Fibroblast of upper back skin (primary cell): ENCODE measurements at regions not wholly inside any gene's neighbourhood (a gene's known extent, or its start where the extent isn't known, plus 50 kb on each side); places are given as distances from the start of the nearest gene placed in this dataset.
A peak's percentile ranks its signal among the peaks of the same experiment; 100 is the strongest.

ENCODE experiments used
- DNase-seq: peaks from one replicate; pipeline ENCODE4 v3.0.0-alpha.2; 2013

DNA sequence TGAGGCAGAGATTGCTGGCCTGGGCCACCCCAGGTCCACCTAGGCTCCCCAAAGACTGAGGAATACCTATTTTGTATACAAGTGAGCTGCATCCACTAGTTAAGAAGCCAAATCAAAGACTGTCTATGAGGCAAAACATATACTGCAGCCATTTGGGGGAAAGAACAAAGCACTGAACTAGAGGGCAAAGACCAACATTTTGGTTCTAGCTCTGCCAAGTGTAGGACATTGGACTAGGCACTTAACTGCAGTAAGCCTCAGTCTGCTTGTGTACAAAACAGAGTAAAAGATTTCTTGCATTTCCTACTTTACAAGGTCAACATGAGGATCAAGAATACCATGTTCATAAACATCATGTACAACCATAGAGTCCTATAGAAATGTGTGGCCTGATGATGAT lies 94.8 kb upstream of the CYP1B1 start:
- DNase-seq: no peak

DNA sequence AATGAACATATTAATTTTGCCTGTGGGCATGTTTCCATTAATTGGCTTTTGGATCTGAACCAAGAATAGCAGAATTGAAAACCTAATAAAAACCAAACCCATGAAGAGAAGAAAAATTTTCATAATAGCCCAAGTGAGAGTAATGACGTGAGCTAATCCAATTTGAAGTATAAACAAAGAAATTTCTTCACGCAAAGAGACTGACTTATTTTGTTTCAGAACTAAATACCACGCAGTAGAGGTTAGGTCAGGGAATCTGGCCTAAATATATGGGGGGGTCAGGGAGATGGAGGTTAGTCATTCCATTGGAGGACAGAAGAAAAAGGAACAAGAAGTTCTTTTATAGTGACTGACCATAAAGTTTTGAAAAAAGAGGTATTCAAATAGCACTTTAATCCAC lies 94.1 kb upstream of the CYP1B1 start:
- no peak for DNase-seq

DNA sequence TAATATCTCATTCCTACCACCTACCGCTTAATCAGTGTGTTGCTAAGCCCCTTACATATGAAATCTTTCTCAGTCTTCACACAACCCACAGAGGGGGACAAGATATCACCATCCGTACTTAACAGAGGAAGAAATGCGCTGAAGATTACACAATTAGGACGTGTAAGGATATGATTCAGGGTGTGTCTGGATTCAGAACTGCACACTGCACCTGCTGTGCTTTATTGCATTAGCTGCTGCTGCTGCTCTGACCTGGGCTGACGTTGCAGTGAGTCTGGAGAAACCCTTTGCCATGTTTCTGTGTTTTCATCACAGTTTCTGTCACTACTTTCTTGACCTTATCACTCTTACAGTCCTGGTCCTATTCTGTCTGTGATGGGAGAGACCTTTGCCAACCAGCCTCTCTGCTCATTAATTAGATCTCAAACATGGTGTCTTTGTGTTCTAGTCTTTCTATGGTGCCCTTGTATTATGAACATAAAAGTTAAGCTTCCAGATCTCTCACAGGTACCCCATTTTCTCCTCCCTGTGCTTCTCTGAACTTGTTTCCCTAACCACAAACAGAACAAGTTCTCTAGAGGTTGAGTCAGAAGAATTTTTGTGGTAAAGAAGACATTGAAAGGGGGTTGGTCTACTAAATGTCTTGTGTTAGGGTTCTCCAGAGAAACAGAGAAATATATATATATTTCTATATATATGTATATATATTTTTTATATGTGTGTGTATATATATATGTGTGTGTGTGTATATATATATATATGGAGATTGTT lies 92.9 kb upstream of the CYP1B1 start:
- peak; percentile 78 for DNase-seq

DNA sequence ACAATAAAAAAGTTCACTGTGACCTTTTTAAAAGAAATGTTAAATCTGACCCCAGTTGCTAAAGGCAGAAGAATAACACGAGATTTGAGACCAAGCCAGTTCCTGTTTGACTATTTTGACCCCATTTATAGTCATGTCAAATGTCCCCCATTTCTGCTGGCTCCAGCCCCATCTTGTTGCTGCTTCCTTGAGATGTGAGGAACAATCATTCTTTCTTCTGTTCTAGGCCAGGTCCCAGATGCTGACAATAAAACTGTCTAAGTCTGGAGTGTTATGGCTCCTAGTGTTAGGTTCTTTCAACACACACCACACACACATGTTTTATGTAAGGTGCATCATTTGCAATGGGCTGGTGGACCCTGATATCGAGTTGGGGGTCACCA lies 92.0 kb upstream of the CYP1B1 start:
- DNase-seq: no peak

DNA sequence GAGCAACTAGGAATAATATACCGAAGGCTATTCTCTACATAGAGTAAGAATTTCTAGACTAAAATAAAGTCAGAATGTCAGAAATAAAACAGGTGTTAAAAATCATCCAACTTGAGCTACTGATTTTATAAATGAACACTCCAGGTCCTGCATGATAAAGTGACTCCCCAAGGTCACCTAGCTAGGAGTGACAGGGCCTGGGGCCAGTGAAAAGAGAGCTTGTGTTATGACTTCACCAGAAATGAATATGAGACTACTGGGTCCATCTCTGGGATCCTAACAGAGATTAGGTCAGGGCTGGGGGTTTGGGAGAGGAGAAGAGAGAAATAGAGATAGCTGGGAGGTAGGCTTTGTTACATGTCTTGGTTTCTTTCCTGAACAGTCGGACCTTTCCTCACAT lies 89.7 kb upstream of the CYP1B1 start:
- DNase-seq: no peak

DNA sequence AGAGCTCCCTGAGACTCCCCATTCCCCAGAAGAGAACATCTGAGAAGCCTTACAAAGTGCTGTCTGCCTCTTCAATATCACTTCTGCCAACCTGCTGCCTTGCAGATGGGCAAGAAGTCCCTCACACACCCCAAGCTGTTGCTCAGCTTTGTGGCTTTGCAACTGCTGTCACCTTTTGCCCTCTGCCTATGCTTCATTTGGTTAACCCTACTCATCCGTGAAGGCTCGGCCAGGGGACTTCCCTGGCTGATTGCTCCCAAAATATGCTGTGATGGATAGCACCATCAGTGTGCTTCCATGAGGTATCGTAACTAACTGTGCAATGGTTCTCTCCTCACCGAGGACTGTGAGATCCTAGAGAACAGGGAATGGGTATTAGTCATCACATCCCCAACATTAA lies 88.9 kb upstream of the CYP1B1 start:
- no peak for DNase-seq

DNA sequence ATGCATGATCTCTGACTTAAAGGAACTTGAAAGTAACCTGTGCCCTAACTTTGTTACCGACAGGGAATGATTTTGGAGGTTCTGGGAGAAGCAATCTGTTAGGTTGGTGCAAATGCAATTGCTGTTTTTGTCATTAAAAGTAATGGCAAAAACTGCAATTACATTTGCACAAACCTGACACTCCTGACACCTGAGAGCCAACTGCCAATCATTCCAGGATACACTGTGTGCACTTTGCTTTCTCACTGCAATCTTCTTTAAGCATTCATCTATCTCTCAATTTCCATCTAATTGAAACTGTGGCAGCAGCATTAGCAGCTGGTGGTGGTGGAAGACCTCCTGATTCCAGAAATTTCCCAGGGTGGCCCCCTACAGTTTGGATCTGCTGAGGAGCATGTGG lies 87.6 kb upstream of the CYP1B1 start:
- DNase-seq: no peak

DNA sequence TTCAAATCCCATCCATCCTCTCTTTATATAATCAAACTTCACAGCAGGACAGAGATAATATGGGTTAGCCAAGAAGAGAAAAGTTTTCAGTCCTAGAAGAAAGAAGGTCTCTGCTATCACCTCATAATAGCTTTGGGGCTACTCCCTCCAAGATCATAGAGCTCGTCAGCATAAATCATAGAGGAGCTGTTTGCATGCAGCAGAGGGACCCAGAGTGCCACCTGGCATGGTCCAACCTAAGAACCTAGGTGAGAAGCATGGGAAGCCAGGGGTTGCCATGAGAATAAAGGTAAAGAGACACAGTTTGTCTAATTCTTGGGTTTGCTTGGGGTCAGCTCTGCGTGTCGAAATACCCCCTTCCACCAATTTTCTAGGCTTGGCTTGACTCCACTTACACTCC lies 87.1 kb upstream of the CYP1B1 start:
- DNase-seq: no peak

DNA sequence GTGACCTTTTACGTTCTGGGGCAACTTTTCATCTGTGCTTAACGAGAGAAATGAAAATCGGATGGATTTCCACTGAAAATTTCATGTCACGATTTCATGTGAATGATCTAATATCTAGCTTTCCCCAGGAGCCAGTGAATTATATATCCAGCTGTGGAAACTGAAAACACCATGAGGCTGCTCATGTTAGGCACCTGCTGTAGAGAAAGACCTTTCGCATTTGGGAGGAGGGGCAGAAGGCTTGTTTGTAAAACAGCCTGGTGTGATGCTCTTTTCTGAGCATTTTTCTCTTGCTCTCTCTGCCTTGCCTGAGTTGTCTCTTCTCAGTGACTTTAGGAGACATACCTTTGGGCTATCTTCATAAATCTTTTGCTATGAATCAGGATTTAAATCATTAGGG lies 84.6 kb upstream of the CYP1B1 start:
- no peak for DNase-seq

DNA sequence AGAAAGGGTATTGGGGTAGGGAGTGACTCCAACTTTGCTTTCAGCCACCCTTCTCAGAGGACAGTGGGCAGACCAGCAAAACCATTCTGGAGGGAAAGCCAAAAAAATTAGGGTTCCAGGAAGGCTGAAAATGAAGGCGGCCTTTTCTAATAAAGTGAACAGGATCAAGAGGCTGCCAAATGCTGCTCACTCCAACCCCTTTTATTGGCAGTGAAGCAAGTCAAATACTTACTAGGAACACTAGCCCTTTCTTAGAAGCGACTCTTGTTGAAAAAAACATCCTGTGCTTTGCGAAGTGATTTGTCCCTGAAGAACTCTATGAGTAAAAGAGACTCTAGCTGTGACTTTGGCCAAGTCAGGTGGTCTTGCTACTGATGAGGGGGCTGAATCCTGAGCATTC lies 83.6 kb upstream of the CYP1B1 start:
- no peak for DNase-seq

DNA sequence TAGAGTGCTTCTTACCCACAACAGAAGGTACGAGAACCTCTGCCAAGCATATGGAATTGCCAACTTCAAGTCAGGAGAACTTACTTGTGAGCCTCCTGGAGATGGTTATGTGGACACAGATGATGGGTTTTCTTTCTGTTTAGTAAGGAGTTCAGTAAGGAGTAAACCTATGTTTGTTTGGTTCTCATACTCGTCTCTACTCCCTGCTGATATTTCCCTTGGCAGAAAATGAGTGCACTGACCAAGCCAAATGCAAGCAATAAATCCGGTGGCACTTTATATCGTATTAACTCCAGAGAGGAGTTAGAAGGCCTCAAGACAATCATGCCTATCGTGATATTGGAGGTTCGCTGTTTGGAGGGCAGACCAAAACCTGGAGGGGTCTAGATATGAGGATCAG lies 83.2 kb upstream of the CYP1B1 start:
- DNase-seq: no peak

DNA sequence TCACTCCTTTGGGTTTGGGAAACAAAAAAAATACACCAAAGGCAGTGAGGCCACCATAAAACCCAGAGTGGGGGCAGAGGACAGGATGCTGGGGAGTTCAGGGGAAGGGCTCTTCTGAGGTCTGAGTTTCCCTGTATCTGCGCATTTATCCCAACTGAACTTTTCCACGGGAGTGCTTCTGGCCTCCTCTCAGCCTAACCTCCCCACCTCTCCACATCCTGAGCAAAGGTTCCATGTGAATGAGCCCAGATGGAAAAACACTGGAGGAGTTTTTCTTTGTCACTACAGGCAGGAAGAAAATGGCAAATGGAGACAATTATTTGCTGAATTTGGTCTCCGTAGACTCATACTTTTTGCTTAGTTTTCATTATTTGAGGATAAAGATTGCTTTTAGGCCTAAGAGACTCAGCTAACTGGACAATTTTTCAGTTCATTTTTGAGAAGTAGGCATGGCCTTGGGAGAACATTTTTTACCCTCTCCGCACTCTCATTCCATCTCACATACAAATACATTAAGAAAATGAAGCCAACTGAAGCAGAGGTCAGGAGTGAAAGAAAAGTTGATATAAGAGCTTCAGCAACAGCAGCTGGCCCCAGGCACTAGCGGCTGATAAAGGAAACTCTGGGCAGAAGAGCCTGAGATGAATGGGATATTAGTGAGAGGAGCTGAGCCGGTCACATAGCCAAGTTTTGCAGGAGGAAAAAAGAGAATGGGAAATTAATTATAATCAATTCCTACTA lies 82.6 kb upstream of the CYP1B1 start:
- no peak for DNase-seq

DNA sequence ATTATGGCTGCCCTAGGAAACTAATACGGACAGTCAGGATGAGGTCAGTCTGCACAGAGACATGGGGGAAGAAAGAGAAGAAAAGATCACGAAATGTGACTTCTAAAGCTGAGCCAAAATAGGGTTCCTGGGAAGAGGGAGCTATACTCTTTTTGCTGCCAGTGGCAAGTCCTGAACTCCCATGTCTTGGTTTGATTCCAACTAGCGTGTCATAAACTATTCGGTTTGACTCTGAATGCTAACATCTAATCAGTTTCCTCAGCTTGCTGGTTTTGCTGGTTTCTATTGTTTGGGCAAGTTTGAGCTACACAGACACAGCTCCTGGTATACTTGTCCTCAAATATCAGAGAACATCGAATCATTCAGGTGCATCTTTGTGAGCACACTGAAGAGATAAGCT lies 80.5 kb upstream of the CYP1B1 start:
- DNase-seq: no peak

DNA sequence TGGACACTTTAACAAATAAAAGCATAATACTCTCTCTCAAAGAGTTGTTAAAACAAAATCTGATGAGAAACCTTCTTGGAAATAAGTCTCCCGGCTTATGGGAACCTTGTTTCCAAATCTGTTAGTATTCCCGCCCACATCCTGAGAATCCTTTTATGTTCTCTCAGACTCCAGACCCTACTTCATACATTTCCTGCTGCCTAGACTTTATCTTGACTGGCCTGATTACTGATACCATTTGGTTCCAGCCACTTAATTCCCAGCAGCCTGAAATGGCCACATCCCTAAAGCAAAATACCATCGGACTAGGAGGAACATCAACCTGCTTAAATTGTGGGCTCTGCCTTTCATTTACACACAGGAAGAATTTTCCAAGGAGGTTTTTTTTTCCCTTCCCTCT lies 79.1 kb upstream of the CYP1B1 start:
- DNase-seq: no peak

DNA sequence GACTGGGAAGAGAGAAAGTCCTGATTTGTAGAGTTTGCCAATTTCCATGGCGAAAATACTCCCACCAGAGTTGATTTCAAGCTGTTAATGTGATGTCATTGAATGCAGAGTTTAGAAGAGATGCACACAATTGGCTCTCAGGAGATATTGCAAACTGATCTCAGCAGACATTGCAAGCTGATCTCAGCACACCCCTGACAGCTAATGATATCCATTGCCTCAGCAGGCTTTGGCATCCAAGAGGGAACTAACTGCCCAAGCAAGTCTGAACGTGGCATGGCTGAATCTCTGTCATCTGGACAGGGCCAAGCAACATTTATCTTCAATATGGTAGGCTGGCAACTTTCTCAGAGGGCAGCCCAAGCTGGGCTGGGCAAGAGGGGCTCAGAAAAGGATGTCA lies 78.4 kb upstream of the CYP1B1 start:
- DNase-seq: no peak

DNA sequence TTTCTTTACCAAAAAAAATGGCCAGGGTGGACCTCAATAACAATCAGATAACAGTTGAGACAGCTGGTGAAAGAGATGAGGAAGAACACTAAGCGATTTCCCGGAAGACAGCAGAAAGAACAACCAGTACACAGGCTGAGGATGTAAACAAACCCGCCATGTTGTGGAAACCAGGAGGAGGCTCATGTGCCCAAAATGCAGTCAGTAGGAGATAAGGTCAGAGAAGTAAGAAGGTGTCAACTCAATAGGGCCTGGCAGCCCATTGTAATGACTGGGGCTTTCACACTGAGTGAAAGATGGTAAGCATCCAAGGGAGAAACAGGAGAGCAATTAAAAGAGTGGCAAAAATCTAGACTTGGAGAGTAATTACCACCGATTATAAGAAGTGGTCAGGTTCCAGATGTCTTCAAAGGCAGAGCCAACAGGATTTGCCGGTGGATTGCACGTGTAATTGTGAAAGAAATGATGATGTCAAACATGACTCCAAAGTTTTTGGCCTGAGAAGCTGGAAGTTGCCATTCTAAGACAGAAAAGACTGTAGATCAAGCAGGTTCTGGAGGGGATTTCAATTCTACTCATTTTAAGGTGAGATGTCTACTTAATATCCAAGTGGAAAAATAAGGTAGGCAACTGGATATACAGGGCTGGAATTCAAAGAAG lies 77.7 kb upstream of the CYP1B1 start:
- DNase-seq: no peak

DNA sequence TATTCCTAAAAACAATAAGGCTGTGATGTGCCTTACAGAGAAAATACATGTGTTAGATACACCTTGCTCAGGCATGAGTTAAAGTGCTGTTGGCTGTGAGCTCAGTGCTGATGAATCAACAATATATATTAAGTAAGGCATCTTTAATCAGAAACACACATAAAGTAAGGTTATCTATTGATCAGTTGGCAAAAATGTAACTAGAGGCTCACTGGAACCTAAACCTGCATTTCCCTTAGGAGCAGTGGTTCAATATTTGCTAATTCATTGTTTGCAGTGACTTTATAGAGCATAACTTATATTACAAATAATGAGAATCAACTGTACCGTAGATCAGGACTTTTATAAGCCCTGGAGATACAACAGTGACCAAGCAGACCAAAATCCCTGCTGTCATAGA lies 77.0 kb upstream of the CYP1B1 start:
- DNase-seq: no peak

DNA sequence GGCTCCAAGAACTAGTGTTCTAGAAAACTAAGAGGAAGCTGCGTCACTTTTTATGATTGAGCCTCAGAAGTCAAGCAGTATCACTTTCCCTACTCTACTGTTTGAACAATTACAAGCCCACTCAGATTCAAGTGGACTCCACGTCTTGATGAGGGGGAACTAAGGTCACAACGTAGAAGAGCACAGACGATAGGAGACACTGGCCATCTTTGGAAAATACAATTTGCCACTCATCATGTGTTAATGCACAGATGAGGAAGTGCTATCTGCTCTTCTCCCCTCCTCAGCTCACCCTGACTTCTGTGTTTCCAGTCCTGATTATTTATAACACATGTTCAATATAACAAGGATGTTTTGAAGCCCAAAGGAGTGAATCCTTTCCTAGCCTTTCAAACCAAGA lies 76.1 kb upstream of the CYP1B1 start:
- DNase-seq: no peak

DNA sequence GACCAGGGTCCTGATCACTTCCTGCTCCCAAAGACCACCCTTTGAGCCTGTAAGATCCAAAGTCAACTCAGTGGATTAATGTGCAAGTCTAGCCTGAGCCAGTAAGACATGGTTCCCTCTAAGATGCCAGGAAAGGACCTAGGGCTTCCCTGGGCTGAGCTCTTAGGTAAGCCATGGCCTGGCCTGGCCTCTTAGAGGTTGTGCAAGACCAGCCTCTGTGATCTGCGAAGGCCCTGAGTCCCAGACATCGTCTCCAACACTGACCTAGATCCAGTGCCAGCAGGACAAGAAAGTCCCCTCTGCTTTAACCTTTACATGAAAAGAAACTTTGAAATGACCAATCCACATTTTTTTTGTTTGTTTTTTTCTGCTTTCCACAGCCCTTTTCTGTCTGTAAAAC lies 73.6 kb upstream of the CYP1B1 start:
- no peak for DNase-seq

DNA sequence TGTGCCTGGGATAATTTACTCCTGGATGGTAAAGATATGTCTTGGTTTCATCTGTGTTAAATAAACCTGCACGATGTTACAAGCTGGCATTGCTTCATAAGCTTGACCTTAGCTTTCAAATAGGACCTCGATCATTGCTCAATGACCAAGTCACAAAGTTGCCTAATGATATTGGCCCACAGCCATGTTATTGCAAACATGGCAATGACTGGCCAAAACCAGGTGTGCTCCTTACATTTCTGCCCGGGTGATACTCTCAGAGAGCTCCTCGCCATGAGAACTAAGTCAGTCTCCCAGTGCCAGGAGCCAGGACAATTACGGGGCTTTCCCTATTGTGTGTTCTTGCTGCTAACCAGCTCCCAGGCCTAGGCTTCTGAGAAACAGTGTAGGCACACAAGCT lies 72.5 kb upstream of the CYP1B1 start:
- no peak for DNase-seq

DNA sequence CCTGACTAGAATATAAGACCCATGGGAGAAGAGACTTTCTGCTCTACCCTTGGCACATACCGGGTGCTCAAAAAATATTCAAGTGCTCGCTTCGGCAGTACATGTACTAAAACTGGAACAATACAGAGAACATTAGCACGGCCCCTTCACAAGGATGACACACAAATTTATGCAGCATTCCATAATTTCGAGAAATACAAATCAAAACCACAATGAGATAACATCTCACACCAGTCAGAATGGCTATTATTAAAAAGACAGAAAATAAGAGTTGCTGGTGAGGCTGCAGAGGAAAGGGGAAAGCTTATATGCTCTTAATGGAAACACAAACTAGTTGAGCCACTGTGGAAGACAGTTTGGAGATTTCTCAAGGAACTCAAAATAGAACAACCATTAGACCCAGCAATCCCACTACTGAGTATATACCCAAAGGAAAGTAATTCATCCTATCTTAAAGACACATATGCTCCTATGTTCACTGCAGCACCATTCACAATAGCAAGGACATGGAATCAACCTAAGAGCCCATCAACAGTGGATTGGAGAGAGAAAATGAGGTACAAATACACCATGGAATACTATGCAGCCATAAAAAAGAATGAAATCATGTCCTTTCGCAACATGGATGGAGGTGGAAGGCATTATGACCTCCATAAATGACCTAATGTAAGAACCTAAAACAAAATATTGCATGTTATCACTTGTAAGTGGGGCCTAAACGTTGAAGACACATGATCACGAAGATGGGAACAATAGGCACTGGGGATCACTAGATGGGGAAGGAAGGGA lies 71.6 kb upstream of the CYP1B1 start:
- DNase-seq: peak; percentile 68

DNA sequence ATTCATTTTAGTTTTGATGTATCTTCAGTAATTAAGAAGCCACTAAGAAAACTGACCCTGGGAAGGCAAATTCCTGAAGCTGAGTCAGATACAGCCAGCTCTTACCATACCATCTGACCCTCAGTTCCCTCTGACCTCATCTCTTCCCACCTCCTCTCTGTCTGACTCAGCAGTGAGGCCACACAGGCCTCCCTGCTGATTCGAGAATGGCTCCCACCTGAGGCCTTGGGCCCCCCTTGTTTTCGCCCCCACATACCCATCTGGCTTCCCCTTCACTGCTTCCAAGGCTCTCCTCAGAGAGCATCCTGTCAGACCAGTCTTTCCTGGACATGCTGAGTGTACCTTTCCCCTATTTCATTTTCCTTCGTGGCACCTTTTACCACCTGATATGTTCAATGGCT lies 71.0 kb upstream of the CYP1B1 start:
- peak; percentile 97 for DNase-seq

DNA sequence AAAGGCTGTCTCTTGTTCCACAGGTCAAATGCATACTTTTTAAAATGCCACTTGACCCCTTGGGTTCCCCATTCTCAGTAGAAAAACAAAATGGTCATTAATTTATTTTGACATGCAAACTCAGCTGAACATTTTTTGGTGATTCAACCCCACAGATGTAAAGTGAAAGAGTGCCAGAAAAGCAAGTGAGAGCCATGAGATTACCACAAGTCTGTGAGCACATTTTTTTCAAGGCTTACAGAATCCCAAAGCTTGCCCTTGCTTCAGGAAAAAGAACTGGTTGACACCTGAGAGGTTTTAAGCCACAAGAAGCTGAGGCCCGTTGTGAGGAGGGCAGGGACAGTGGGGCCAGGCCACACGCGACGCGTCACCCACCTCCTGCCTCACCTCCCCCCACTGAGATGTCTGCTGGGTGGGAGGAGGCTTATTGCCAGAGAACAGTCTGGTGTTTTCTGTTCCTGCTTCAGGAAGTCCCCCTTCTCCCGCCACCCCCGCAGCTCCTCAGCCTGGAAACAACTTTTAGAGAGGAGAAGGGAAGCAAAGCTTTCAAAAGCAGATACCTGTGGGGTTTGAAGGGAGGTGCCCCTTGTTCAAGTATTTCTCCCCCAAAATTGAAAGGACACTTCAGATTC lies 70.4 kb upstream of the CYP1B1 start:
- peak; percentile 97 for DNase-seq
